Osteocyte (in vitro differentiated cells): ENCODE measurements at regions not wholly inside any gene's neighbourhood (a gene's known extent, or its start where the extent isn't known, plus 50 kb on each side); places are given as distances from the start of the nearest gene placed in this dataset.

Experiments used
- DNase-seq: peaks from one replicate; pipeline ENCODE4 v3.0.0; 2021; ENCODE audit warnings: mixed read lengths; ENCODE audit not compliant: unreplicated experiment; ENCODE audit errors: extremely low spot score
- H3K27ac Mint-ChIP-seq: one replicate; pipeline ENCODE4 v1.8.0; 2021; ENCODE audit warnings: mild to moderate bottlenecking, mixed read lengths; ENCODE audit not compliant: unreplicated experiment
- H3K27me3 Mint-ChIP-seq: one replicate; pipeline ENCODE4 v1.8.0; 2021; ENCODE audit warnings: mixed read lengths; ENCODE audit not compliant: unreplicated experiment
- H3K36me3 Mint-ChIP-seq: one replicate; pipeline ENCODE4 v1.8.0; 2021; ENCODE audit warnings: mixed read lengths; ENCODE audit not compliant: unreplicated experiment
- H3K4me1 Mint-ChIP-seq: one replicate; pipeline ENCODE4 v1.8.0; 2021; ENCODE audit warnings: mixed read lengths; ENCODE audit not compliant: unreplicated experiment
- H3K4me3 Mint-ChIP-seq: one replicate; pipeline ENCODE4 v1.8.0; 2021; ENCODE audit warnings: mild to moderate bottlenecking, moderate library complexity, mixed read lengths; ENCODE audit not compliant: unreplicated experiment
- H3K9me3 Mint-ChIP-seq: one replicate; pipeline ENCODE4 v1.8.0; 2021; ENCODE audit warnings: mixed read lengths; ENCODE audit not compliant: unreplicated experiment
- TF ChIP-seq, protein P1 (sequence below): fragments of 200-600 bp; sonication (generic); IDR thresholded peaks from 2 replicates; pipeline ENCODE4 v1.5.0; 2021; ENCODE audit warnings: antibody characterized with exemption, mild to moderate bottlenecking, moderate library complexity

- H3K4me3 Mint-ChIP-seq: no peak overlapping the region
- TF ChIP-seq, protein P1, sequence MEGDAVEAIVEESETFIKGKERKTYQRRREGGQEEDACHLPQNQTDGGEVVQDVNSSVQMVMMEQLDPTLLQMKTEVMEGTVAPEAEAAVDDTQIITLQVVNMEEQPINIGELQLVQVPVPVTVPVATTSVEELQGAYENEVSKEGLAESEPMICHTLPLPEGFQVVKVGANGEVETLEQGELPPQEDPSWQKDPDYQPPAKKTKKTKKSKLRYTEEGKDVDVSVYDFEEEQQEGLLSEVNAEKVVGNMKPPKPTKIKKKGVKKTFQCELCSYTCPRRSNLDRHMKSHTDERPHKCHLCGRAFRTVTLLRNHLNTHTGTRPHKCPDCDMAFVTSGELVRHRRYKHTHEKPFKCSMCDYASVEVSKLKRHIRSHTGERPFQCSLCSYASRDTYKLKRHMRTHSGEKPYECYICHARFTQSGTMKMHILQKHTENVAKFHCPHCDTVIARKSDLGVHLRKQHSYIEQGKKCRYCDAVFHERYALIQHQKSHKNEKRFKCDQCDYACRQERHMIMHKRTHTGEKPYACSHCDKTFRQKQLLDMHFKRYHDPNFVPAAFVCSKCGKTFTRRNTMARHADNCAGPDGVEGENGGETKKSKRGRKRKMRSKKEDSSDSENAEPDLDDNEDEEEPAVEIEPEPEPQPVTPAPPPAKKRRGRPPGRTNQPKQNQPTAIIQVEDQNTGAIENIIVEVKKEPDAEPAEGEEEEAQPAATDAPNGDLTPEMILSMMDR: no peak
- H3K4me1 Mint-ChIP-seq: peaks cover 14% of the 10 kb centered on the region
- H3K27ac Mint-ChIP-seq: no peak overlapping the region
- no peak for DNase-seq
- no peaks in the 10 kb centered on the region for H3K36me3 Mint-ChIP-seq
- H3K9me3 Mint-ChIP-seq: peaks cover 13% of the 10 kb centered on the region
- no peaks in the 10 kb centered on the region for H3K27me3 Mint-ChIP-seq
Observed at GRCh38 chr2:171228826-171229225, 68.1 kb upstream of the TLK1 start.

DNA sequence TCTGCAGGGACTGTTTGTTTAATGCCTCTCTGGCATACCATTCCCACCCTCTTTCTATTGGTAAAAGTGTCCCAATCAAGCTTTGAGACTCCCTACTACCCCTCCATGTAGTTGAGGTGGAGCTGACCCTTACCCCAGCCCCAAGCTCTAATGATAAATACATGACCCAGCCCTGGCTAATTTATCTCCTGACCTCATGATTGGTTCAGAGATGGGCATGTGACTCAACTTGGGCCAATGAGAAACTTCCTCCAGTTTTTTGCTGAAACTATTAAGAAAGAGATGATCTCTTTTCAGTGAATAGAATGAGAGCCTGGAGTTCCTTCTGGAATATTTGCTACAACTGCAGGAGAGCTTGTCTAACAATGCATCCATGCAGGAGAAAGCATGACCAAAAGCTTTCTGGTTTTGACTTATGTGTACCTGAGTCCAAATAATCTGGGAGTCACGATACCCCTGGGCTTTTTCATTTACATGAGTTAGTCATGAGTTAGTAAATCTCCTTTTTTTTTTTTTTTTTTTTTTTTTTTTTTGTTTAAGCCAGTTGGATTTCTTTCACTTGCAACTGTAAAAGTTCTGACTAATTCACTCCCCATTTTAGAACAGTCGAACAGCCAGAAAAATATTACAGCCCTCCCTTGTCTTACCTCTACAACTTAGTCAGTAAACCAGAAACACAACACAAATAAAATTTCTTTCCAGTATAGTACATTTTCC, 66.5 kb upstream of the TLK1 start:
- H3K27me3 Mint-ChIP-seq: no peaks in the 10 kb centered on the region
- H3K9me3 Mint-ChIP-seq: peaks cover 14% of the 10 kb centered on the region
- H3K4me3 Mint-ChIP-seq: no peak overlapping the region
- no peaks in the 10 kb centered on the region for H3K36me3 Mint-ChIP-seq
- TF ChIP-seq, protein P1: no peak
- no peak for DNase-seq
- H3K27ac Mint-ChIP-seq: no peak overlapping the region
- H3K4me1 Mint-ChIP-seq: peaks cover 14% of the 10 kb centered on the region

- Mint-ChIP-seq H3K4me3 (no peak overlapping the region), H3K27me3 (no peaks in the 10 kb centered on the region), H3K36me3 (no peaks in the 10 kb centered on the region), H3K9me3 (peaks cover 14% of the 10 kb centered on the region), H3K4me1 (peaks cover 14% of the 10 kb centered on the region), H3K27ac (no peak overlapping the region)
- no peak for DNase-seq
- TF ChIP-seq, protein P1: no peak
Observed at GRCh38 chr2:171226461-171226860, 65.8 kb upstream of the TLK1 start.

GRCh38 chr2:171225989-171226388, 65.3 kb upstream of the TLK1 start:
- no peak overlapping the region for H3K27ac Mint-ChIP-seq
- H3K9me3 Mint-ChIP-seq: peaks cover 14% of the 10 kb centered on the region
- peaks cover 14% of the 10 kb centered on the region for H3K4me1 Mint-ChIP-seq
- no peak overlapping the region for H3K4me3 Mint-ChIP-seq
- no peaks in the 10 kb centered on the region for H3K27me3 Mint-ChIP-seq
- TF ChIP-seq, protein P1: no peak
- no peak for DNase-seq
- no peaks in the 10 kb centered on the region for H3K36me3 Mint-ChIP-seq

- Mint-ChIP-seq H3K27me3 (no peaks in the 10 kb centered on the region), H3K9me3 (peaks cover 14% of the 10 kb centered on the region), H3K4me1 (peaks cover 14% of the 10 kb centered on the region), H3K27ac (no peak overlapping the region), H3K36me3 (no peaks in the 10 kb centered on the region), H3K4me3 (no peak overlapping the region)
- TF ChIP-seq, protein P1: peak; percentile 12
- DNase-seq: no peak
Observed at GRCh38 chr2:171225302-171225980, 64.7 kb upstream of the TLK1 start.
